Activated B cell treated with CpG ODN at 0.5 μM for 24 hours (primary cell): ENCODE measurements at regions not wholly inside any gene's neighbourhood (a gene's known extent, or its start where the extent isn't known, plus 50 kb on each side); places are given as distances from the start of the nearest gene placed in this dataset.
"Not testable (repeated sequence)": the region's sequence is repeated elsewhere in the genome, so short reads cannot be mapped to it uniquely, and the experiment has no call there.

Experiments
- ATAC-seq: fragments of 200-7000 bp; cut with Tn5 transposase; one replicate; pipeline ENCODE4 v1.10.0; 2021; ENCODE audit warnings: low read depth, mild to moderate bottlenecking, moderate library complexity
- CTCF ChIA-PET: fragments of 350-600 bp; sonication (Branson Sonifier 250); formaldehyde crosslinking; loops from one replicate; lab custom pipeline; 2021; ENCODE audit warnings: antibody characterized with exemption; lab: Charles Lee
- POLR2A ChIA-PET: fragments of 350-600 bp; sonication (Branson Sonifier 250); formaldehyde crosslinking; loops from one replicate; lab custom pipeline; 2021; ENCODE audit warnings: antibody characterized with exemption; lab: Charles Lee
- DNase-seq: peaks from one replicate; pipeline ENCODE4 v3.0.0; 2022
- H3K27ac Mint-ChIP-seq: one replicate; pipeline ENCODE4 v1.8.0; 2020; ENCODE audit warnings: mixed read lengths
- H3K27me3 Mint-ChIP-seq: one replicate; pipeline ENCODE4 v1.8.0; 2021; ENCODE audit warnings: mixed read lengths
- H3K36me3 Mint-ChIP-seq: one replicate; pipeline ENCODE4 v1.8.0; 2021; ENCODE audit warnings: low read depth, mixed read lengths
- H3K4me1 Mint-ChIP-seq: one replicate; pipeline ENCODE4 v1.8.0; 2021; ENCODE audit warnings: mixed read lengths
- H3K4me3 Mint-ChIP-seq: one replicate; pipeline ENCODE4 v1.8.0; 2020; ENCODE audit warnings: mild to moderate bottlenecking, mixed read lengths
- H3K9me3 Mint-ChIP-seq: one replicate; pipeline ENCODE4 v1.8.0; 2020; ENCODE audit warnings: mixed read lengths
- intact Hi-C: fragments of 100-400 bp; cut with micrococcal nuclease; formaldehyde crosslinking; loops from one replicate; pipeline ENCODE4 v1.15.1; 2024
- TF ChIP-seq, protein P1 (sequence below): fragments of 200-600 bp; IDR thresholded peaks from one replicate; pipeline ENCODE4 v1.8.0; 2022; ENCODE audit warnings: antibody characterized with exemption, mild to moderate bottlenecking

DNA sequence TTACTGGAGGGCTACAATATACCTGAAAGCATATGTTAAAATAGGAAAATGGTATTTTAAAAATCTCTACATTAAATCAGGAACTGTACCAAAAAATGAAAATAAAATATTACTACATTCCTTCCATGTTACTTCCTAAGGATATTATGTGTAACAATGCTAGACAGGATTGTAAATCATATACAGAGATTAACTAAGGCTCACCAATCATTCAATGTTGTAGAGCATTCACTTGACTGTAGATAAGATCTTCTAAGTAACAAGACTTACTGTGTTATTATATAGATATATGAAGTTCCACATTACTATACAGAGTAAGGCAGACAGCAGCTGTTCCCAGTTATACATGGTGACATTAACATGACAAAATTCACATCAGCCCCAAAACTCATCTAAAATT lies 1919.1 kb upstream of the CDH9 start:
- Mint-ChIP-seq H3K27me3 (no peaks in the 10 kb centered on the region), H3K9me3 (no peaks in the 10 kb centered on the region), H3K36me3 (no peaks in the 10 kb centered on the region), H3K27ac (no peak overlapping the region), H3K4me1 (no peaks in the 10 kb centered on the region), H3K4me3 (no peak overlapping the region)
- ATAC-seq, result no peak
- no peak for DNase-seq
- intact Hi-C loops, result no loop called here
- CTCF ChIA-PET, result no interaction called here
- TF ChIP-seq, protein P1, sequence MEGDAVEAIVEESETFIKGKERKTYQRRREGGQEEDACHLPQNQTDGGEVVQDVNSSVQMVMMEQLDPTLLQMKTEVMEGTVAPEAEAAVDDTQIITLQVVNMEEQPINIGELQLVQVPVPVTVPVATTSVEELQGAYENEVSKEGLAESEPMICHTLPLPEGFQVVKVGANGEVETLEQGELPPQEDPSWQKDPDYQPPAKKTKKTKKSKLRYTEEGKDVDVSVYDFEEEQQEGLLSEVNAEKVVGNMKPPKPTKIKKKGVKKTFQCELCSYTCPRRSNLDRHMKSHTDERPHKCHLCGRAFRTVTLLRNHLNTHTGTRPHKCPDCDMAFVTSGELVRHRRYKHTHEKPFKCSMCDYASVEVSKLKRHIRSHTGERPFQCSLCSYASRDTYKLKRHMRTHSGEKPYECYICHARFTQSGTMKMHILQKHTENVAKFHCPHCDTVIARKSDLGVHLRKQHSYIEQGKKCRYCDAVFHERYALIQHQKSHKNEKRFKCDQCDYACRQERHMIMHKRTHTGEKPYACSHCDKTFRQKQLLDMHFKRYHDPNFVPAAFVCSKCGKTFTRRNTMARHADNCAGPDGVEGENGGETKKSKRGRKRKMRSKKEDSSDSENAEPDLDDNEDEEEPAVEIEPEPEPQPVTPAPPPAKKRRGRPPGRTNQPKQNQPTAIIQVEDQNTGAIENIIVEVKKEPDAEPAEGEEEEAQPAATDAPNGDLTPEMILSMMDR, result no peak
- POLR2A ChIA-PET, result no interaction called here

DNA sequence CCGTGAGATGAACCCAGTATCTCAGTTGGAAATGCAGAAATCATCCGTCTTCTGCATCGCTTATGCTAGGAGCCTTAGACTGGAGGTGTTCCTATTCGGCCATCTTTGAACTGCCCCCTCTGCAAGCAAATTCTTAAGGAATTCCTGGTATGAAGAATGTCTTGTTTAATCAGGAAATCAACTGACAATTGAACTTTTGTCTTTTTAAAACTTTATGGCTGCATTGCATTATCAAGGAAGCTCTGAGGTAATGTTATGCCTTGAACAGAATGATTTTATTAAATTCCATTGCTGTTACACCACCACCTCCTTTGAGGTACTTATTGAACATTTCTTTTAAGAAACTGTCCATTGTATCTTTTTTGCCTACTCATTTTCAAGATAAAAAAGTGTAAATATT lies 1915.7 kb upstream of the CDH9 start:
- H3K9me3 Mint-ChIP-seq, result peaks cover 4% of the 10 kb centered on the region
- POLR2A ChIA-PET, result no interaction called here
- no peaks in the 10 kb centered on the region for H3K27me3 Mint-ChIP-seq
- no peaks in the 10 kb centered on the region for H3K36me3 Mint-ChIP-seq
- H3K27ac Mint-ChIP-seq, result no peak overlapping the region
- no peak for DNase-seq
- no peak for ATAC-seq
- H3K4me1 Mint-ChIP-seq, result no peaks in the 10 kb centered on the region
- H3K4me3 Mint-ChIP-seq, result no peak overlapping the region
- TF ChIP-seq, protein P1, result no peak
- intact Hi-C loops, result no loop called here
- CTCF ChIA-PET, result no interaction called here

DNA sequence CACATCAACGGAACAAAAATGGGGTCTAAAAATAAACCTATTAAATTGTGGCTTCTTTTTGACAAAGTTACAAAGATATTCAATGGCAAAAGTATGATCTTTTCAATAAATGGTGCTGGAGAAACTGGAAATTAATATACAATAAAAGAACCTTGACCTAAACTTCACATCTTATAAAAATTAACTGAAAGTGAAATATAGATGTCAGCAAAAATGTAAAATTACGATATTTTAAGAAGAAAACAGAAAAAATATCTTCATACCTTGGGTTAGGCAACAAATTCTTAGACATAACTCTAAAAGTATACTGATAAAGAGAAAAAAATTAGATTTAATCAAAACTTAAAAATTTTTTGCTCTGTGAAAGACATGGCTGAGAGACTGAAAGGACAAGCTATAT lies 1909.5 kb upstream of the CDH9 start:
- peaks cover 4% of the 10 kb centered on the region for H3K9me3 Mint-ChIP-seq
- ChIA-PET POLR2A (no interaction called here), CTCF (no interaction called here)
- DNase-seq, result no peak
- H3K4me3 Mint-ChIP-seq, result no peak overlapping the region
- no peak overlapping the region for H3K27ac Mint-ChIP-seq
- TF ChIP-seq, protein P1, result no peak
- H3K27me3 Mint-ChIP-seq, result no peaks in the 10 kb centered on the region
- intact Hi-C loops, result no loop called here
- H3K36me3 Mint-ChIP-seq, result no peaks in the 10 kb centered on the region
- no peaks in the 10 kb centered on the region for H3K4me1 Mint-ChIP-seq
- ATAC-seq, result no peak

DNA sequence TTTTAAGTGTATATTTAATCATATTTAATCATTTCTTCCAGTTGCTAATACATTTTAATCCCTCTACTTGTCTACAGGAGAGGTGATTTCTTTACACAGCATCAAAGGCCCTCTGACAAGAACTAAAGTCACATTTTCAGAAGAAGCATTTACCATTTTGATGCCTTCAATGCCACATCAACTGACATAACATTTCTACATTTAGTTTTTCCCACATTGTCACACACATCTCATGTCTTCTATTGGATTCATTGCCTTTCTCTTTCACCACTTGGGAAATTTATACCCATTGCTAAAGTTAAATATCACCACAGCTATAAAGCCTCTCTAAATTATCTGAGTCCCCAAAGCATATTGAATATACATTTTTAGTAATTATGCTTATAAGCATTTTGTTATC lies 1907.5 kb upstream of the CDH9 start:
- no peak overlapping the region for H3K4me3 Mint-ChIP-seq
- CTCF ChIA-PET, result no interaction called here
- no peaks in the 10 kb centered on the region for H3K36me3 Mint-ChIP-seq
- DNase-seq (no peak), ATAC-seq (no peak)
- no peak overlapping the region for H3K27ac Mint-ChIP-seq
- POLR2A ChIA-PET, result no interaction called here
- H3K4me1 Mint-ChIP-seq, result no peaks in the 10 kb centered on the region
- peaks cover 1% of the 10 kb centered on the region for H3K9me3 Mint-ChIP-seq
- no peaks in the 10 kb centered on the region for H3K27me3 Mint-ChIP-seq
- TF ChIP-seq, protein P1, result no peak
- intact Hi-C loops, result no loop called here

- H3K4me1 Mint-ChIP-seq, H3K9me3 Mint-ChIP-seq, H3K27me3 Mint-ChIP-seq, CTCF ChIA-PET, DNase-seq, intact Hi-C loops, H3K36me3 Mint-ChIP-seq, ATAC-seq, H3K4me3 Mint-ChIP-seq, H3K27ac Mint-ChIP-seq, POLR2A ChIA-PET: not testable (repeated sequence)
These were observed 1891.0 kb upstream of the CDH9 start for GRCh38 chr5:28929366-28929765.

- H3K4me3 Mint-ChIP-seq, H3K9me3 Mint-ChIP-seq, CTCF ChIA-PET, H3K4me1 Mint-ChIP-seq, H3K36me3 Mint-ChIP-seq, POLR2A ChIA-PET, H3K27me3 Mint-ChIP-seq, intact Hi-C loops, H3K27ac Mint-ChIP-seq, DNase-seq, ATAC-seq: not testable (repeated sequence)
These were observed 1890.0 kb upstream of the CDH9 start for GRCh38 chr5:28928327-28928790.
